Prostate gland (tissue), 2 donors: ENCODE measurements at regions not wholly inside any gene's neighbourhood (a gene's known extent, or its start where the extent isn't known, plus 50 kb on each side); places are given as distances from the start of the nearest gene placed in this dataset.

Source experiments
- DNase-seq: peaks from one replicate; pipeline ENCODE4 v3.0.0-alpha.2; 2019; ENCODE audit warnings: low spot score
- H3K27ac ChIP-seq, 2 donors: fragments of 200-600 bp; sonication (generic); 2 replicates each; pipeline ENCODE4 v1.5.1; 2017 to 2019
- H3K27me3 ChIP-seq: fragments of 200-600 bp; sonication (generic); replicated peaks from 2 replicates; pipeline ENCODE4 v1.5.1; 2019; ENCODE audit not compliant: insufficient read depth
- H3K36me3 ChIP-seq, 2 donors: fragments of 200-600 bp; sonication (generic); 1 replicate in 1 of 2; 2 replicates in 1 of 2; pipeline versions ENCODE4 v1.5.1 to v1.8.1; 2017 to 2019
- H3K4me1 ChIP-seq: fragments of 200-600 bp; sonication (generic); replicated peaks from 2 replicates; pipeline ENCODE4 v1.5.1; 2019
- H3K4me3 ChIP-seq, 2 donors: fragments of 200-600 bp; sonication (generic); 2 replicates each; pipeline ENCODE4 v1.5.1; 2017 to 2019
- H3K9me3 ChIP-seq: fragments of 200-600 bp; sonication (generic); 2 replicates; pipeline ENCODE4 v1.5.1; 2017
- POLR2A ChIP-seq: fragments of 450-650 bp; IDR thresholded peaks from one replicate; pipeline ENCODE4 v1.6.1; 2016; ENCODE audit warnings: antibody characterized with exemption, mild to moderate bottlenecking
- POLR2AphosphoS5 ChIP-seq: sonication (generic); formaldehyde crosslinking; IDR thresholded peaks from one replicate; pipeline ENCODE4 v1.6.1; 2017; ENCODE audit warnings: antibody characterized with exemption
- WGBS: methylation state at CpG from one replicate; pipeline ENCODE4 v1.1.5; 2018; 5-methylcytosine and 5-hydroxymethylcytosine counted together
- intact Hi-C: fragments of 100-400 bp; cut with DNase I; formaldehyde crosslinking; loops from one replicate; pipeline ENCODE4 v1.14.2; 2022
- TF ChIP-seq, protein P1 (sequence below), 4 experiments: fragments of 200-600 bp in 2 of 4; fragments of 450-650 bp in 2 of 4; sonication (generic) in 2 of 4; IDR thresholded peaks; 1 replicate in 3 of 4; 2 replicates in 1 of 4; pipeline ENCODE4 v1.5.1; 2016 to 2019; ENCODE audit warnings: antibody characterized with exemption in 4 of 4, mild to moderate bottlenecking in 2 of 4, moderate library complexity in 2 of 4

DNA sequence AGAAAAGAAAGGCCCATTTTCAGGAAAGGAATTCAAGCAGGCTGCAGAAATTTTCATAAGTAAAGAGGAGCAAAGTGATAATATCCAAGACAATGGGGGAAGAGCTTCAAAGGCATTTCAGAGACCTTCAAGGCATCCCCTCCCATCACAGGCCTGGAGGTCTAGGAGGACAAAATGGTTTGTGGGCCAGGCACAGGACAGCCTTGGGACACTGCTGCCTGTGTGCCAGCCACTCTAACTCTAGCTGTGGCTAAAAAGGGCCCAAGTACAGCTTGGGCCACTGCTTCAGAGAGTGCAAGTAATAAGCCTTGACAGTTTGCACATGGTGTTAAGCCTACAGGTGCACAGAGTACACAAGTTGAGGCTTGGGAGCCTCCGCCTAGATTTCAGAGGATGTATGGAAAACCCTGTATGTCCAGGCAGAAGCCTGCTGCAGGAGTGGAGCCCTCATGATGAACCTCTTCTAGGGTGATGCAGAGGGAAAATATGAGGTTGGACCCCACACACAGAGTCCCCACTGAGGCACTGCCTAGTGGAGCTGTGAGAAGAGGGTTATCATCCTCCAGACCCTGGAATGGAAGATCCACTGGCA lies 51.8 kb upstream of the ZSWIM5 start:
- no peaks in the 10 kb centered on the region for H3K27me3 ChIP-seq
- H3K4me3 ChIP-seq: no peak overlapping the region
- DNase-seq: no peak
- TF ChIP-seq, protein P1, sequence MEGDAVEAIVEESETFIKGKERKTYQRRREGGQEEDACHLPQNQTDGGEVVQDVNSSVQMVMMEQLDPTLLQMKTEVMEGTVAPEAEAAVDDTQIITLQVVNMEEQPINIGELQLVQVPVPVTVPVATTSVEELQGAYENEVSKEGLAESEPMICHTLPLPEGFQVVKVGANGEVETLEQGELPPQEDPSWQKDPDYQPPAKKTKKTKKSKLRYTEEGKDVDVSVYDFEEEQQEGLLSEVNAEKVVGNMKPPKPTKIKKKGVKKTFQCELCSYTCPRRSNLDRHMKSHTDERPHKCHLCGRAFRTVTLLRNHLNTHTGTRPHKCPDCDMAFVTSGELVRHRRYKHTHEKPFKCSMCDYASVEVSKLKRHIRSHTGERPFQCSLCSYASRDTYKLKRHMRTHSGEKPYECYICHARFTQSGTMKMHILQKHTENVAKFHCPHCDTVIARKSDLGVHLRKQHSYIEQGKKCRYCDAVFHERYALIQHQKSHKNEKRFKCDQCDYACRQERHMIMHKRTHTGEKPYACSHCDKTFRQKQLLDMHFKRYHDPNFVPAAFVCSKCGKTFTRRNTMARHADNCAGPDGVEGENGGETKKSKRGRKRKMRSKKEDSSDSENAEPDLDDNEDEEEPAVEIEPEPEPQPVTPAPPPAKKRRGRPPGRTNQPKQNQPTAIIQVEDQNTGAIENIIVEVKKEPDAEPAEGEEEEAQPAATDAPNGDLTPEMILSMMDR (IDR thresholded peaks at IDR 0.05): no peak
- TF ChIP-seq POLR2AphosphoS5 (no peak), POLR2A (no peak)
- intact Hi-C loops: no loop called here
- no peaks in the 10 kb centered on the region for H3K4me1 ChIP-seq
- H3K36me3 ChIP-seq: no peaks in the 10 kb centered on the region
- no peak overlapping the region for H3K27ac ChIP-seq
- H3K9me3 ChIP-seq: no peaks in the 10 kb centered on the region
- WGBS: 100% methylated on average over 1 of the region's 1 CpG

DNA sequence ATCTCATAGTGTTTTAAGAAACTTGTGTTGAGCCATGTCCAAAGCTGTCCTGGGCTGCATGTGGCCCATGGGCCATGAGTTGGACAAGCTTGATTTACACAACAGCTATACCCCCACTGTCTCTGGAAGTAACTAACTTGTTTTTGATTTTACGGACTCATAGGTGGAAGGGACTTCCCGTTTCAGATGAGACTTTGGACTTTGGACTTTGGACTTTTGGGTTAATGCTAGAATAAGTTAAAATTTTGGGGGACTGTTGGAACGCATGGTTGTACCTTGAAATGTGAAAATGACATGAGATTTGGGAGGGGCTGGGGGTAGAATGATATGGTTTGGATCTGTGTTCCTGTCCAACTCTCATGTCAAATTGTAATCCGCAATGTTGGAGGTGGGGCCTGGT lies 52.6 kb upstream of the ZSWIM5 start:
- DNase-seq: no peak
- H3K27me3 ChIP-seq: no peaks in the 10 kb centered on the region
- H3K27ac ChIP-seq: no peak overlapping the region
- no peaks in the 10 kb centered on the region for H3K4me1 ChIP-seq
- H3K9me3 ChIP-seq: no peaks in the 10 kb centered on the region
- 91% methylated on average over 4 of the region's 4 CpGs for WGBS
- TF ChIP-seq POLR2AphosphoS5 (no peak), POLR2A (no peak)
- TF ChIP-seq, protein P1 (IDR thresholded peaks at IDR 0.05): no peak
- no peaks in the 10 kb centered on the region for H3K36me3 ChIP-seq
- no peak overlapping the region for H3K4me3 ChIP-seq
- intact Hi-C loops: no loop called here

DNA sequence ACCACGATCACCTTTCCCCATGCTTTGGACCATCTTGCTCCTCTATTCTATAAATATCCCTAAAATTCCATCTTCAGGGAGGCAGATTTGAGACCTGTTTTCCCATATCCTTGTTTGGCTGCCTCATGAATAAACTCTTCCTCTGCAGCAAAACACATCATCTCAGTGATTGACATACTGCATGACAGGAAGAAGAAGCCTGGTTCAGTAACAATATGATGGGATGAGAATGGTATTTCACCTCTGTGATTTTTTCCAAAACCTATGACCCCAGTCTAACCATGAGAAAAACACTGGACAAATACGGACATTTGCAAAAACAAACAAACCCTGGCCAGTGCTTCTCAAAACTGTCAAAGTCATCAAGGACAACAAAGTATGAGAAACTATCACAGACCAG lies 53.8 kb upstream of the ZSWIM5 start:
- Histone ChIP-seq H3K4me3 (no peak overlapping the region), H3K36me3 (no peaks in the 10 kb centered on the region), H3K4me1 (no peaks in the 10 kb centered on the region), H3K27ac (no peak overlapping the region), H3K9me3 (no peaks in the 10 kb centered on the region), H3K27me3 (no peaks in the 10 kb centered on the region)
- DNase-seq: no peak
- WGBS: 78% methylated on average over 2 of the region's 2 CpGs
- intact Hi-C loops: loop anchor here (5.0 kb wide), 1 partner anchor 53 kb away; the partner anchor contains the start of gene ZSWIM5
- TF ChIP-seq POLR2AphosphoS5 (no peak), POLR2A (no peak)
- TF ChIP-seq, protein P1 (IDR thresholded peaks at IDR 0.05): no peak

DNA sequence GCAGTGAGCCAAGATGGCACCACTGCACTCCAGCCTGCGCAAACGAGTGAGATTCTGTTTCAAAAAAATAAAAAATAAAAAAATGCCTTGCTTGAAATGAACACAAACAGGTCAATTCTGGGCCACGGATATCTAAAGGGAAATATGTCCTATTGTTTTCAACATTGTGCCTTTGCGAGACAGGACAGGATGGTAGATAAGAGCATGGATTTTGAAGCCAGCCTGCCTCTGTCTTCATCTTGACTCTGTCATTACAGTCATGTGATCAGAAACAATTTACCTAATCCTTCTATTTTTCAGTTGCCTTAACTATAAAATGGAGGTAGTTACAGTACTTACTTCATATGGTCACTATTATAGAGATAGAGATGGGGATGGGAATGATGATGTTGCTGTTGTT lies 56.7 kb upstream of the ZSWIM5 start:
- DNase-seq: no peak
- Histone ChIP-seq H3K36me3 (no peaks in the 10 kb centered on the region), H3K9me3 (no peaks in the 10 kb centered on the region), H3K4me1 (no peaks in the 10 kb centered on the region), H3K27ac (no peak overlapping the region), H3K27me3 (no peaks in the 10 kb centered on the region), H3K4me3 (no peak overlapping the region)
- 81% methylated on average over 4 of the region's 4 CpGs for WGBS
- intact Hi-C loops: loop anchor here (5.0 kb wide), 1 partner anchor 56 kb away; the partner anchor contains the start of gene ZSWIM5
- TF ChIP-seq, protein P1 (IDR thresholded peaks at IDR 0.05): no peak
- no peak for TF ChIP-seq POLR2A
- no peak for TF ChIP-seq POLR2AphosphoS5

DNA sequence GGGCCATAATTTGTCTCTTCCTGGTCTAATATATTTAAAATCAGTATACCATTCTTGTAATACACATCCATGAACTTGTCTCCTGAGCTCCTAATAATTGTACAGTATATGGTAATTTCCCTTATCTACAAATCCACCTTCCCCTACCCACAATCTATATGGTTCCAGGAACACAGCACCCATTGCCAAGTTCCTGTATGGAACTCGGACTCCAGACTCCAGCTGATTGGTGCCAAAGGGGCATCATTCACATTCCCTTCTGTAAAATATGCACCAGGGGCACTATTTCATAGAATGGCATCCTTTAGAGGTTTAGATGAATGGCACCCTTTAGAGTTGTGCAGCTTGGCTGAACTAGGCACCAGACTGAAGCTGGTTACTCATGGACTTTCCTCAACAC lies 58.8 kb upstream of the ZSWIM5 start:
- Histone ChIP-seq H3K9me3 (no peaks in the 10 kb centered on the region), H3K4me1 (no peaks in the 10 kb centered on the region), H3K27ac (no peak overlapping the region), H3K27me3 (no peaks in the 10 kb centered on the region), H3K4me3 (no peak overlapping the region), H3K36me3 (no peaks in the 10 kb centered on the region)
- TF ChIP-seq POLR2A (no peak), POLR2AphosphoS5 (no peak)
- TF ChIP-seq, protein P1 (IDR thresholded peaks at IDR 0.05): no peak
- intact Hi-C loops: no loop called here
- 88% methylated on average over 1 of the region's 1 CpG for WGBS
- no peak for DNase-seq
